GM12864 (cell line): ENCODE measurements at regions not wholly inside any gene's neighbourhood (a gene's known extent, or its start where the extent isn't known, plus 50 kb on each side); places are given as distances from the start of the nearest gene placed in this dataset.

Experiments
- DNase-seq: peaks from one replicate; pipeline ENCODE4 v3.0.0-alpha.2; 2011; ENCODE audit warnings: low read depth
- H3K4me3 ChIP-seq: 2 replicates; pipeline ENCODE4 v1.5.1; 2011; ENCODE audit warnings: mild to moderate bottlenecking, low read depth, low read length, control low read depth
- CTCF ChIP-seq: IDR thresholded peaks from 2 replicates; pipeline ENCODE4 v1.5.1; 2011; ENCODE audit warnings: low read depth, mild to moderate bottlenecking, moderate library complexity, low read length, control low read depth, inconsistent platforms; ENCODE audit errors: missing control alignments

GRCh38 chr1:227397354-227397978 is 79.2 kb upstream of the CDC42BPA start:
- TF ChIP-seq CTCF, result no peak
- no peak for DNase-seq
- no peak overlapping the region for H3K4me3 ChIP-seq

- H3K4me3 ChIP-seq, result no peak overlapping the region
- no peak for DNase-seq
- TF ChIP-seq CTCF, result no peak
These were observed 78.5 kb upstream of the CDC42BPA start for GRCh38 chr1:227396539-227397353.

GRCh38 chr1:227395426-227396028 is 77.2 kb upstream of the CDC42BPA start:
- no peak for TF ChIP-seq CTCF
- no peak for DNase-seq
- H3K4me3 ChIP-seq, result no peak overlapping the region

- no peak overlapping the region for H3K4me3 ChIP-seq
- no peak for TF ChIP-seq CTCF
- no peak for DNase-seq
These were observed 74.9 kb upstream of the CDC42BPA start for GRCh38 chr1:227392984-227393764.

- DNase-seq, result no peak
- H3K4me3 ChIP-seq, result no peak overlapping the region
- TF ChIP-seq CTCF, result no peak
These were observed 73.6 kb upstream of the CDC42BPA start for GRCh38 chr1:227391879-227392278.

- TF ChIP-seq CTCF, result no peak
- DNase-seq, result no peak
- no peak overlapping the region for H3K4me3 ChIP-seq
These were observed 72.9 kb upstream of the CDC42BPA start for GRCh38 chr1:227391211-227391610.
